ENCODE measurements at regions not wholly inside any gene's neighbourhood (a gene's known extent, or its start where the extent isn't known, plus 50 kb on each side); places are given as distances from the start of the nearest gene placed in this dataset.
"Not testable (repeated sequence)": the region's sequence is repeated elsewhere in the genome, so short reads cannot be mapped to it uniquely, and the experiment has no call there.

DNA sequence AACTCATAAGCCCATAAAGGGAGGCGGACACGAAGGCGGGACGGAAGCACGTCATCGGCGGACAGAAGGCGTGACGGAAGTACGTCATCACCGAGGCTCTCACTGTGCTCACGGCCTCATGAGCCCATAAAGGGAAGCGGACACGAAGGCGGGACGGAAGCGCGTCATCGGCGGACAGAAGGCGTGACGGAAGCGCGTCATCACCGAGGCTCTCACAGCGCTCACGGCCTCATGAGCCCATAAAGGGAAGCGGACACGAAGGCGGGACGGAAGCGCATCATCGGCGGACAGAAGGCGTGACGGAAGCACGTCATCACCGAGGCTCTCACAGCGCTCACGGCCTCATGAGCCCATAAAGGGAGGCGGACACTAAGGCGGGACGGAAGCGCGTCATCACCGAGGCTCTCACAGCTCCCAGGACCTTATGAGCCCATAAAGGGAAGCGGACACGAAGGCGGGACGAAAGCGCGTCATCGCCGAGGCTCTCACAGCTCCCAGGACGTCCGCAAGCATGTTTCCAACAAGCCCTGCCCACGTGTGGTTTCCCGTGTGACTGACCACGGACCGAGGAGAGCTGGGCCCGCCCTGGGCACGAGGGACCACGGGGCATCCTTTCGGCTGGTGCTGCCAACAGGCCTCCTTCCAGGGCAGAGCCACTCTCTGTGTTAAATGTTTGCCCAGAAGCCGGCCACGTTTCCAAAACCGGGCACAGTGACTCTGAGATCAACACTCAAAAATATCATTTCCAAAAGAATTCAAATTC is 182.7 kb upstream of the SALL3 start:
- no peak for DNase-seq (ENCODE audit: low read depth)
- H3K4me3 ChIP-seq (ENCODE audit: low read depth, low read length) = no peak overlapping the region
- TF ChIP-seq, protein P1, sequence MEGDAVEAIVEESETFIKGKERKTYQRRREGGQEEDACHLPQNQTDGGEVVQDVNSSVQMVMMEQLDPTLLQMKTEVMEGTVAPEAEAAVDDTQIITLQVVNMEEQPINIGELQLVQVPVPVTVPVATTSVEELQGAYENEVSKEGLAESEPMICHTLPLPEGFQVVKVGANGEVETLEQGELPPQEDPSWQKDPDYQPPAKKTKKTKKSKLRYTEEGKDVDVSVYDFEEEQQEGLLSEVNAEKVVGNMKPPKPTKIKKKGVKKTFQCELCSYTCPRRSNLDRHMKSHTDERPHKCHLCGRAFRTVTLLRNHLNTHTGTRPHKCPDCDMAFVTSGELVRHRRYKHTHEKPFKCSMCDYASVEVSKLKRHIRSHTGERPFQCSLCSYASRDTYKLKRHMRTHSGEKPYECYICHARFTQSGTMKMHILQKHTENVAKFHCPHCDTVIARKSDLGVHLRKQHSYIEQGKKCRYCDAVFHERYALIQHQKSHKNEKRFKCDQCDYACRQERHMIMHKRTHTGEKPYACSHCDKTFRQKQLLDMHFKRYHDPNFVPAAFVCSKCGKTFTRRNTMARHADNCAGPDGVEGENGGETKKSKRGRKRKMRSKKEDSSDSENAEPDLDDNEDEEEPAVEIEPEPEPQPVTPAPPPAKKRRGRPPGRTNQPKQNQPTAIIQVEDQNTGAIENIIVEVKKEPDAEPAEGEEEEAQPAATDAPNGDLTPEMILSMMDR (conservative IDR thresholded peaks at IDR 0.05; ENCODE audit: low read depth, low read length) = no peak

DNA sequence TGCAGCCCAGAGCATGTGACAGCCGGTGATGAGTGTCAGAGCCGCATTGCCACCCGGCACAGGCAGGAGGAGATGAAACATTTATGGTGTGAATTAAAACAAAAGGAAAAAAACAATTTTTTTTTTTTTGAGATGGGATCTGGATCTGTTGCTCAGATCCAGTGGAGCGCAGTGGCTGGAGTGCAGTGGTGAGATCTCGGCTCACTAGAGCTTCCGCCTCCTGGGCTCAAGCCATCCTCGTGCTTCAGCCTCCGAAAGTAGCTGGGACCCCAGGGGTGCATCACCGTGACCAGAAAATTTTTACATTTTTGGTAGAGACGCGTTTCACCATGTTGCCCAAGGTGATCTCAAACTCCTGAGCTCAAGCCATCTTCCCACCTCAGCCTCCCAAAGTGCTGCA is 182.1 kb upstream of the SALL3 start:
- TF ChIP-seq, protein P1 (conservative IDR thresholded peaks at IDR 0.05; ENCODE audit: low read depth, low read length) = no peak
- no peak for DNase-seq (ENCODE audit: low read depth)
- H3K4me3 ChIP-seq (ENCODE audit: low read depth, low read length) = no peak overlapping the region

DNA sequence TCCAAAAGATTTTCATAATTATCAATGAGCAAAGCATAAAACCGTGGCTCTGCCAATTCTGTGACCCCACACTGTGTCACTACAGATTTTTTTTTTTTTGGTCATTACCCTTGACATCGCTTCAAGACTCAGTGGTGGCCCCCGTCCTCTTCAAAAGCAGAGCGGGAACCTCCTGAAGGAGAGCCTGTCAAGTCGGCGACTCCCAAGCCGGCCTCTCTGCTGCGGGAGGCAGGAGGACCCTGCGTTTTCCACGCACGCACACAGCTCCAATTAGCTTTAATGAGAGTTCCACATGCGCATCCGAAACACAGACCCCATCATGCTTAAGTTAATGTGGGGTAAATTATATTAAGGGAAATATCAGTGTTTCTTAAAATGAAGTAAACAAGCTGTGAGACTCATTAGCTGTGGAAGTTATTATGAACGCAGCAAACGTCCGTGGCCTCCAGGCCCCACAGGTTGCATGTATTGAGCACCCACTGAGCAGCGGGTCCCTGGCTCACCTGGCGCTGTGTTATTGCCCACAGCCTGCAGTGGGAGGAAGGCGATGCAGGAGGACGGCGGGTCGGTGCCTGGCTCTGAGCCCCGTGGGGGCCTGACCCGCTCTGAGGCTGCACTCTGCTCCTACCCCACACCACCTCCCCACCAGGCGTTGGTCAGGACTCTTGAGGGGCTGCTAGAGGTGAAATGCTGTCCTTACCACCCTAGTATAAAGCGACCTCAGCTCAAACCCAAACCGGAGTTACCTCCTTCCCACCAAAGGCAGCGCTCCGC is 181.0 kb upstream of the SALL3 start:
- TF ChIP-seq, protein P1 (conservative IDR thresholded peaks at IDR 0.05; ENCODE audit: low read depth, low read length) = no peak
- DNase-seq (ENCODE audit: low read depth) = no peak
- no peak overlapping the region for H3K4me3 ChIP-seq (ENCODE audit: low read depth, low read length)

DNA sequence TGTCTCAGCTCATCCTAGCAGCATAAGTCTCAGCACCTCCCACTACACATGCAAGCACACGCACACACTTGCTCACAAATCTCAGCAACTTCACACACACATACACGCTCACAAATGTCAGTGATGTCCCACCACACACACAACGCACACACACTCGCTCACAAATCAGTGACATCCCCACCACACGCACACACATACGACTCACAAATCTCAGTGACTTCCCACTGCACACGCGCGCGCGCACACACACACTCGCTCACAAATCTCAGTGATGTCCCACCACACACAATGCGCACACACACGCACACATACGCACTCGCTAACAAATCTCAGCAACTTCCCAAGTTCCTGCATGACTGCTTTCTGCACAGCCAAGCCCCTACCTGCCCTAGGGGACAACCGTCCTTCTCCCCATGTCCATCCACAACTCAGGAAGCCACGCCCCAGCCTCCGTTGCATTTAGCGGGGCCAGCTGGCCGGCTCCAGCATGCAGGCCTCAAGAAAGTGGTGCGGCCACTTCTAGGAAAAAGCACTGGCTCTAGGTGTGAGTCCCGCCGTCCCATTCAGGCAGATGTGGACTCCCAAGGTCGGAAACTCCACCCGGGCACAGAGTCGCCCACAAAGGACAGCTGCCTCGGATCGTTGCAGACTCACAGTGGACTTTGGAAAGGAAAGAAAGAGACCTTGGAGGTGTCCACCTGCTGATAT is 180.1 kb upstream of the SALL3 start:
- TF ChIP-seq, protein P1 (conservative IDR thresholded peaks at IDR 0.05; ENCODE audit: low read depth, low read length) = no peak
- DNase-seq (ENCODE audit: low read depth) = no peak

DNA sequence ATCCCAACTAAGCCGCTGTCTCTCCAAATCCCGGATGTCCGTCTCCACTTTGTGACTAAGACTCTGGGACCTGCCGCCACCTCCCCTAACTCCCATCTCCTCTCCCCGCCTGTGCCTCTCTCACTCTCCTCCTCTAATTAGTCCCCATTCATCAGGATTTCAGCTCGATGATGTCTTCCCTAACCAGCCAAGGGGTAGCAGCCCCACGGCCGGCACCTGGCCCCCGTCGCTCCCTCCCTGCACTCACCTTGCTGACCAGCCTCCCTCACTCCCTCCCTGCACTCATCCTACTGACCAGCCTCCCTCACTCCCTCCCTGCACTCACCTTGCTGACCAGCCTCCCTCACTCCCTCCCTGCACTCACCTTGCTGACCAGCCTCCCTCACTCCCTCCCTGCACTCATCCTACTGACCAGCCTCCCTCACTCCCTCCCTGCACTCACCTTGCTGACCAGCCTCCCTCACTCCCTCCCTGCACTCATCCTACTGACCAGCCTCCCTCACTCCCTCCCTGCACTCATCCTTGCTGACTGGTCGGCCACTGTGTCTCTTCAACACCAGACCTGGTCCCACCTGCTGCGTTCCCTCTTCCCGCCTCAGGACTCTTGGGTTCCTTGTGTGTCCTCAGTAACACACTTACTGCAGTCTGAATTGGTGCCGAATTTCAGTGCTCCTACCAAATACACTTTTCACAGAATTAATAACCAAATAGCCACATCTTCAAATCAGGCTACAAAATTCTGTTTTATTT is 179.3 kb upstream of the SALL3 start:
- not testable (repeated sequence) for DNase-seq (ENCODE audit: low read depth); H3K4me3 ChIP-seq (ENCODE audit: low read depth, low read length)

More for the DNA sequence above, 180.1 kb upstream of the SALL3 start:
- no peak overlapping the region for H3K4me3 ChIP-seq (ENCODE audit: low read depth, low read length)

DNA sequence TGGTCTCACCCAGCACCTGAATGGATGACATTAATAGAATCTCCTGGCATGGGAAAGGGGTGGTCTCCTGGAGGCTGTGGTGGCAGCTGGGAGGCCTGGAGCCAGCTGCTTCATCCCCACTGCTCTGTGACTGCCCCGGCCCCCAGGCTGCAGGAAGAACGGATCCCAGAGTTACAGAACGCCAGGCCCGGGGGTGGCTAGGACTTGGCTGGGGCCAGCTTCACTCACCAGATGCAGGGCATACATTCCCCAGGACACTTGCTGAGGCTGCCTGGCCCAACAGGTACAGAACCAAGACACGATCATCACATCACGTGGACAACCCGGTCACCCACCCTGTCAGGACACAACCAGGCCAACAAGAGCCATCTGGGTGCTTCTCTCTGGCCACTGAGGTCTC is 178.6 kb upstream of the SALL3 start:
- no peak for DNase-seq (ENCODE audit: low read depth)
- TF ChIP-seq, protein P1 (conservative IDR thresholded peaks at IDR 0.05; ENCODE audit: low read depth, low read length) = no peak
- no peak overlapping the region for H3K4me3 ChIP-seq (ENCODE audit: low read depth, low read length)
